ENCODE measurements at regions not wholly inside any gene's neighbourhood (a gene's known extent, or its start where the extent isn't known, plus 50 kb on each side); places are given as distances from the start of the nearest gene placed in this dataset.
"Not testable (repeated sequence)": the region's sequence is repeated elsewhere in the genome, so short reads cannot be mapped to it uniquely, and the experiment has no call there.

- ATAC-seq (ENCODE audit: low FRiP score), result no peak
- no peak for DNase-seq
- H3K36me3 ChIP-seq (ENCODE audit: control insufficient read depth in 1 of 2, insufficient read depth in 2 of 2, low read length in 1 of 2), result no peaks in the 10 kb centered on the region
- no peak overlapping the region for H3K4me3 ChIP-seq (ENCODE audit: low read length in 2 of 2)
- H3K4me1 ChIP-seq (ENCODE audit: control insufficient read depth in 1 of 2, insufficient read depth in 2 of 2, low read length in 2 of 2), result no peaks in the 10 kb centered on the region
- intact Hi-C loops (cut with DNase I), result no loop called here
- no peaks in the 10 kb centered on the region for H3K9me3 ChIP-seq (ENCODE audit: control insufficient read depth, low read length)
- 79 to 89% methylated on average over 3 of the region's 3 CpGs for WGBS, 2 donors
- H3K27me3 ChIP-seq (ENCODE audit: control insufficient read depth in 1 of 2, insufficient read depth in 2 of 2, low read length in 1 of 2), result no peaks in the 10 kb centered on the region
- no peak overlapping the region for H3K27ac ChIP-seq (ENCODE audit: low read depth in 1 of 2, low read length in 2 of 2)
Observed at GRCh38 chr12:46686267-46686942, 139.4 kb downstream of the SLC38A4 start.

- ATAC-seq (ENCODE audit: low FRiP score); H3K27me3 ChIP-seq (ENCODE audit: control insufficient read depth in 1 of 2, insufficient read depth in 2 of 2, low read length in 1 of 2); H3K4me1 ChIP-seq (ENCODE audit: control insufficient read depth in 1 of 2, insufficient read depth in 2 of 2, low read length in 2 of 2); DNase-seq; intact Hi-C loops (cut with DNase I); H3K36me3 ChIP-seq (ENCODE audit: control insufficient read depth in 1 of 2, insufficient read depth in 2 of 2, low read length in 1 of 2); H3K4me3 ChIP-seq (ENCODE audit: low read length in 2 of 2); H3K27ac ChIP-seq (ENCODE audit: low read depth in 1 of 2, low read length in 2 of 2); H3K9me3 ChIP-seq (ENCODE audit: control insufficient read depth, low read length): not testable (repeated sequence)
- WGBS, 2 donors, result 95% methylated on average over 3 of the region's 3 CpGs
Observed at GRCh38 chr12:46684243-46684642, 141.6 kb downstream of the SLC38A4 start.

GRCh38 chr12:46682148-46682547 lies 143.6 kb downstream of the SLC38A4 start:
- no peaks in the 10 kb centered on the region for H3K4me1 ChIP-seq (ENCODE audit: control insufficient read depth in 1 of 2, insufficient read depth in 2 of 2, low read length in 2 of 2)
- DNase-seq (no peak), ATAC-seq (ENCODE audit: low FRiP score) (no peak)
- intact Hi-C loops (cut with DNase I), result no loop called here
- H3K36me3 ChIP-seq (ENCODE audit: control insufficient read depth in 1 of 2, insufficient read depth in 2 of 2, low read length in 1 of 2), result no peaks in the 10 kb centered on the region
- no peak overlapping the region for H3K4me3 ChIP-seq (ENCODE audit: low read length in 2 of 2)
- H3K27me3 ChIP-seq (ENCODE audit: control insufficient read depth in 1 of 2, insufficient read depth in 2 of 2, low read length in 1 of 2), result no peaks in the 10 kb centered on the region
- H3K9me3 ChIP-seq (ENCODE audit: control insufficient read depth, low read length), result no peaks in the 10 kb centered on the region
- H3K27ac ChIP-seq (ENCODE audit: low read depth in 1 of 2, low read length in 2 of 2), result no peak overlapping the region
- 6 to 10% methylated on average over 1 of the region's 1 CpG for whole genome bisulfite sequencing, 2 donors

- Histone ChIP-seq H3K27ac (ENCODE audit: low read depth in 1 of 2, low read length in 2 of 2) (no peak overlapping the region), H3K4me1 (ENCODE audit: control insufficient read depth in 1 of 2, insufficient read depth in 2 of 2, low read length in 2 of 2) (no peaks in the 10 kb centered on the region), H3K36me3 (ENCODE audit: control insufficient read depth in 1 of 2, insufficient read depth in 2 of 2, low read length in 1 of 2) (no peaks in the 10 kb centered on the region), H3K4me3 (ENCODE audit: low read length in 2 of 2) (no peak overlapping the region), H3K27me3 (ENCODE audit: control insufficient read depth in 1 of 2, insufficient read depth in 2 of 2, low read length in 1 of 2) (no peaks in the 10 kb centered on the region), H3K9me3 (ENCODE audit: control insufficient read depth, low read length) (no peaks in the 10 kb centered on the region)
- intact Hi-C loops (cut with DNase I), result no loop called here
- ATAC-seq (ENCODE audit: low FRiP score) (no peak), DNase-seq (no peak)
- WGBS, 2 donors, result 10 to 13% methylated on average over 1 of the region's 1 CpG
Observed at GRCh38 chr12:46680506-46680905, 145.3 kb downstream of the SLC38A4 start.

- ATAC-seq (ENCODE audit: low FRiP score) (no peak), DNase-seq (no peak)
- intact Hi-C loops (cut with DNase I), result loop anchor here (5.0 to 10.0 kb wide), 3 partner anchors 253 to 555 kb away; no protein-coding TSS in a partner anchor
- WGBS, 2 donors, result 38 to 51% methylated on average over 3 of the region's 3 CpGs
- Histone ChIP-seq H3K4me3 (ENCODE audit: low read length in 2 of 2) (no peak overlapping the region), H3K27me3 (ENCODE audit: control insufficient read depth in 1 of 2, insufficient read depth in 2 of 2, low read length in 1 of 2) (no peaks in the 10 kb centered on the region), H3K9me3 (ENCODE audit: control insufficient read depth, low read length) (no peaks in the 10 kb centered on the region), H3K27ac (ENCODE audit: low read depth in 1 of 2, low read length in 2 of 2) (no peak overlapping the region), H3K4me1 (ENCODE audit: control insufficient read depth in 1 of 2, insufficient read depth in 2 of 2, low read length in 2 of 2) (no peaks in the 10 kb centered on the region), H3K36me3 (ENCODE audit: control insufficient read depth in 1 of 2, insufficient read depth in 2 of 2, low read length in 1 of 2) (no peaks in the 10 kb centered on the region)
Observed at GRCh38 chr12:46679754-46680153, 146.0 kb downstream of the SLC38A4 start.

- no peak for ATAC-seq (ENCODE audit: low FRiP score)
- Histone ChIP-seq H3K36me3 (ENCODE audit: control insufficient read depth in 1 of 2, insufficient read depth in 2 of 2, low read length in 1 of 2) (no peaks in the 10 kb centered on the region), H3K4me1 (ENCODE audit: control insufficient read depth in 1 of 2, insufficient read depth in 2 of 2, low read length in 2 of 2) (no peaks in the 10 kb centered on the region), H3K27ac (ENCODE audit: low read depth in 1 of 2, low read length in 2 of 2) (no peak overlapping the region), H3K27me3 (ENCODE audit: control insufficient read depth in 1 of 2, insufficient read depth in 2 of 2, low read length in 1 of 2) (no peaks in the 10 kb centered on the region), H3K9me3 (ENCODE audit: control insufficient read depth, low read length) (no peaks in the 10 kb centered on the region), H3K4me3 (ENCODE audit: low read length in 2 of 2) (no peak overlapping the region)
- DNase-seq, result no peak
- WGBS, 2 donors, result 91 to 93% methylated on average over 3 of the region's 3 CpGs
- intact Hi-C loops (cut with DNase I), result loop anchor here (5.0 to 10.0 kb wide), 3 partner anchors 254 to 554 kb away; no protein-coding TSS in a partner anchor
Observed at GRCh38 chr12:46678426-46678825, 147.4 kb downstream of the SLC38A4 start.

- Histone ChIP-seq H3K36me3 (ENCODE audit: control insufficient read depth in 1 of 2, insufficient read depth in 2 of 2, low read length in 1 of 2) (no peaks in the 10 kb centered on the region), H3K27ac (ENCODE audit: low read depth in 1 of 2, low read length in 2 of 2) (no peak overlapping the region), H3K4me1 (ENCODE audit: control insufficient read depth in 1 of 2, insufficient read depth in 2 of 2, low read length in 2 of 2) (no peaks in the 10 kb centered on the region), H3K27me3 (ENCODE audit: control insufficient read depth in 1 of 2, insufficient read depth in 2 of 2, low read length in 1 of 2) (no peaks in the 10 kb centered on the region), H3K9me3 (ENCODE audit: control insufficient read depth, low read length) (no peaks in the 10 kb centered on the region), H3K4me3 (ENCODE audit: low read length in 2 of 2) (no peak overlapping the region)
- intact Hi-C loops (cut with DNase I), result loop anchor here (5.0 to 10.0 kb wide), 3 partner anchors 255 to 553 kb away; no protein-coding TSS in a partner anchor
- DNase-seq, result no peak
- ATAC-seq (ENCODE audit: low FRiP score), result no peak
- 96% methylated on average over 2 of the region's 2 CpGs for WGBS, 2 donors
Observed at GRCh38 chr12:46677749-46678148, 148.0 kb downstream of the SLC38A4 start.

DNA sequence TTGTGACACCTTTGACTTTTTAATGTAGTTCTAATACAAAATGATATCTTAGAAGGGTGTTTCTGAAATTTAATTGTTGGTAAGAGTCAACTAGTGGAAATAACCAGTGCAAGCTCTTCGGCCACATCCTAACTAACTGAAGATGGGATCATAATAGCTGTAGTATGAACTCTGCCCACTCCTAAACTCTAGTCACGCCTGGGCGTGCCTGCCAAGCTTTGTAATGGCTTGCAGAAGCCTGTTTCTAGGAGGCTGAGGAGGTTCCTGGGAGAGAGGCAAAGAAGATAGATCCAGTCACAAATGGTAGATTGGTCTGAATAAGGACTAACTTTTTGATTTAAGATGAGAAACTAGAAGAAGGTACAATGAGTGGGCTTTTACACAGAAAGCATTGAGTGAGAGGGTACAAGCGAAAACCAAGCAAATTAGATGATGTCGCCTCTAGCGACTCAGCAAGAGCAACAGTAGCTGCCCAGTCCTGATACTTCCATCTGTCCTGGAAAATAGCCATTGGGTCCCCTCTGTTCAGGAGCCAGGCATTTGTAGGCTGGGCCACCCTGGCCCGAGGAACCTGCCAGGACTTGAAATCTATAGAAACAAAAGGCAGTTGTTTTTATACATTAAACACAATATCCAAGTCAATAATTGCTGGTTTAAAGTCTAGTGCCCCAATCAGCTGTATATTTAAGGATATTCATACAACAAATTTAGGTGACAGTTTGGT lies 148.8 kb downstream of the SLC38A4 start:
- Histone ChIP-seq H3K9me3 (ENCODE audit: control insufficient read depth, low read length) (no peaks in the 10 kb centered on the region), H3K27me3 (ENCODE audit: control insufficient read depth in 1 of 2, insufficient read depth in 2 of 2, low read length in 1 of 2) (no peaks in the 10 kb centered on the region), H3K4me3 (ENCODE audit: low read length in 2 of 2) (no peak overlapping the region), H3K27ac (ENCODE audit: low read depth in 1 of 2, low read length in 2 of 2) (no peak overlapping the region), H3K4me1 (ENCODE audit: control insufficient read depth in 1 of 2, insufficient read depth in 2 of 2, low read length in 2 of 2) (no peaks in the 10 kb centered on the region), H3K36me3 (ENCODE audit: control insufficient read depth in 1 of 2, insufficient read depth in 2 of 2, low read length in 1 of 2) (no peaks in the 10 kb centered on the region)
- no peak for ATAC-seq (ENCODE audit: low FRiP score)
- DNase-seq, result no peak
- intact Hi-C loops (cut with DNase I), result loop anchor here (5.0 to 10.0 kb wide), 3 partner anchors 255 to 552 kb away; no protein-coding TSS in a partner anchor
- WGBS, 2 donors, result 92% methylated on average over 7 of the region's 7 CpGs

- intact Hi-C loops (cut with DNase I), result loop anchor here (5.0 to 10.0 kb wide), 3 partner anchors 256 to 552 kb away; no protein-coding TSS in a partner anchor
- no peak for ATAC-seq (ENCODE audit: low FRiP score)
- Histone ChIP-seq H3K36me3 (ENCODE audit: control insufficient read depth in 1 of 2, insufficient read depth in 2 of 2, low read length in 1 of 2) (no peaks in the 10 kb centered on the region), H3K4me3 (ENCODE audit: low read length in 2 of 2) (no peak overlapping the region), H3K9me3 (ENCODE audit: control insufficient read depth, low read length) (no peaks in the 10 kb centered on the region), H3K27ac (ENCODE audit: low read depth in 1 of 2, low read length in 2 of 2) (no peak overlapping the region), H3K4me1 (ENCODE audit: control insufficient read depth in 1 of 2, insufficient read depth in 2 of 2, low read length in 2 of 2) (no peaks in the 10 kb centered on the region), H3K27me3 (ENCODE audit: control insufficient read depth in 1 of 2, insufficient read depth in 2 of 2, low read length in 1 of 2) (no peaks in the 10 kb centered on the region)
- 42 to 56% methylated on average over 1 of the region's 1 CpG for WGBS, 2 donors
- no peak for DNase-seq
Observed at GRCh38 chr12:46676396-46676795, 149.4 kb downstream of the SLC38A4 start.

Measured in aorta (tissue), 5 donors.